HG03175 (cell line): ENCODE measurements at regions not wholly inside any gene's neighbourhood (a gene's known extent, or its start where the extent isn't known, plus 50 kb on each side); places are given as distances from the start of the nearest gene placed in this dataset.
"Not testable (repeated sequence)": the region's sequence is repeated elsewhere in the genome, so short reads cannot be mapped to it uniquely, and the experiment has no call there.

Source experiments
- ATAC-seq: cut with Tn5 transposase; IDR thresholded peaks from one replicate; pipeline ENCODE4 v1.9.1; 2021; ENCODE audit warnings: mild to moderate bottlenecking, moderate library complexity; ENCODE audit not compliant: unreplicated experiment

DNA sequence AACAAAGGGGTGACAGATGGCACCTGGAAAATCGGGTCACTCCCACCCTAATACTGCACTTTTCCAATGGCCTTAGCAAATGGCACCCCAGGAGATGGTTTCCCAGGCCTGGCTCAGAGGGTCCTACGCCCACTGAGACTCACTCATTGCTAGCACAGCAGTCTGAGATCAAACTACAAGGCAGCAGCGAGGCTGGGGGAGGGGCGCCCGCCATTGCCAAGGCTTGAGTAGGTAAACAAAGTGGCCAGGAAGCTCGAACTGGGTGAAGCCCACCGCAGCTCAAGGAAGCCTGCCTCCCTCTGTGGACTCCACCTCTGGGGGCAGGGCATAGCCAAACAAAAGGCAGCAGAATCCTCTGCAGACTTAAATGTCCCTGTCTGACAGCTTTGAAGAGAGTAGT lies 467.2 kb downstream of the EPHA7 start:
- ATAC-seq: not testable (repeated sequence)

- no peak for ATAC-seq
These were observed 473.6 kb downstream of the EPHA7 start for GRCh38 chr6:92945799-92946198.

GRCh38 chr6:92944132-92944531 lies 475.2 kb downstream of the EPHA7 start:
- ATAC-seq: no peak

DNA sequence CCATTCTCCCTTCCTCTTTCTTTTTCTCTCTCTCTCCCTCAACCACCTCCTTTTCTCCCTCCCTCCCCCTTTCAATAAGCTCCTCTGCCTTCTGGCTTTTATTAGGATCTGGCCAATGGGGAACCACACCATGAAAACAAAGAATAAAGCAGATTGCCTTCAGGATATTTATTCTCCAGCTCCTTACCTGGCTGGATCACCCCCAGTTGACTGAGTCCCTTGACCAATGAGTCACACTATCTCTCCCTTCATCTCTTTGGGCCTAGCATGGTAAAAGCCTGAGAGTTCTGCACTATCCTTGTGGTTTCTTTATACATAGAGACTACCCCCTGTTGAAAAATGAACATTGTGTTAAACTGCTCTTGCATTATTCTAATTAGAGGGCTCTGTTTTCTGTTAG lies 476.8 kb downstream of the EPHA7 start:
- ATAC-seq: no peak

- ATAC-seq: no peak
These were observed 484.7 kb downstream of the EPHA7 start for GRCh38 chr6:92934625-92935024.

DNA sequence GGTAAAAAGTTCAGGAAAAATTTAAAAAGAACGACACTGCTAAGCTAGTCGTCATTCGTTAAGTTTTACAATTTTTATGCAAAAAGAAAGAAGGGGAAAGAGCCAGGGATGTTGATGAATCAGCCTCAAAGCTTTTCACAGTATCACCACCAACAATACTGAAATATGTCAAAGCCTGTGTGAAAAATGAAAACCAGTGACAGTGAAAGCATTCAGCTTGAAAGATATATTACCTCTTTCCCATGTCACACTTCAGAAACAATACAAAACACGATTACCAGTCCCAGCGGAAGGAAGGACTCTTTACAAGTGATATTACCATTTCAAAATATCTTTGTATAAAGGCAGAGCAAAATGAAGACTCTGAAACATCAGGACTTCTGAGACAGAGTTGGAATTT lies 489.2 kb downstream of the EPHA7 start:
- no peak for ATAC-seq

DNA sequence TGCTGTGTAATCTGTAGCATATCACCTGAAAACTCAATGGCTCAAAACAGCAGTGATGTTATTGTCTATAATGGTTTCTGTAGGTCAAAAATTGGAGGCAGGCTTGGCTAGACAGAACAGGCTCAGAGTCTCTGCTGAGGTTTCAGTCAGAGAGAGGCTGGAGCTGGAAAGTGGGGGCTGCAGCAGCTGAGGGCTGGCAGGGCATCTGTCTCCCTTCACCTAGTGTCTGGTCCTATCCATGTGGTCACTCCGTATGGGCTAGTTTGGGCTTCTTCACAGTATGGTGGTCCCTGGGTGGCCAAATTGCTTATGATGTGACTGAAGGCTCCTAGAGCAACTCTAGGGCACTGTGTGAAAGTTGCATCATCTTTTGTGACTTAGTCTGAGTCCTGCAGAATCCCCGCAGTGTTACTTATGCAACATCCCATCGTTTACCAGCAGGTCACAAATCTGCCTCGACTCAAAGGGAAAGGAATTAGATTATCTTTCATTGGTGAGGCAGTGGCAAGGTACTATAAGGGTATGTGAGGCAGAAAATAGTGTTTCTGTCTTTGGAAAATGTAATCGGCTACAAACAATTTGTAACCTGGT lies 497.0 kb downstream of the EPHA7 start:
- ATAC-seq: no peak

DNA sequence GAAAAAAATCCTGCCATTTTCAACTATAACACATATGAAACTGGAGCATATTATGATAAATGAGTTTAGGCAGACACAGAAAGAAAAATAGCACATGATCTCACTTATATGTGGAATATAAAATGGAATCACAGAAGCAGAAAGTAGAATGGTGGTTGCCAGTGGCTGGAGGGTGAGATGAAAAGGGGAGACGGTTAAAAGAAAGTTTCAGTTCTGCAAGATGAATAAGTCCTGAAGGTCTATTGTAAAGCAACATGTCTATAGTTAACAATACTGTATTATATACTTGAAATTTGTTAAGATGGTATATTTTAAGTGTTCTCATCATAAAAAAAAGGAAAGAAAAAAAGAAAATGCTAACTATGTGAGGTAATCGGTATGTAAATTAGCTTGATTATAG lies 503.9 kb downstream of the EPHA7 start:
- no peak for ATAC-seq

DNA sequence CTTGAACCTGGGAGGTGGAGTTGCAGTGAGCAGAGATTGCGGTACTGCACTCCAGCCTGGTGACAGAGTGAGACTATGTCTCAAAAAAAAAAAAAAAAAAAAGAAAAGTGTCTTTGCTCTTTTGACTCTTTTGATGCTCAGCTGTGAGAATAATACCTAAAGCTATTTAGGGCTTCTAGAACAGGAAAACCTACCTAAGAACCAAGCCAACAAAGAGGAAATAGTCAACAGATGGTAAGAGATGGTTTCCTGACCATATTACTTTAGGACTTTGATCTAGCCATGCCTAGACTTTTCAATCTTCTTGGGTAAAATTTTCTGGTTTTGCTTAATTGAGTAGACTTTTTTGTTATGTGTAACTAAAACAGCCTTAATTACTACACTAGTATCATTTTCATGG lies 508.1 kb downstream of the EPHA7 start:
- no peak for ATAC-seq

DNA sequence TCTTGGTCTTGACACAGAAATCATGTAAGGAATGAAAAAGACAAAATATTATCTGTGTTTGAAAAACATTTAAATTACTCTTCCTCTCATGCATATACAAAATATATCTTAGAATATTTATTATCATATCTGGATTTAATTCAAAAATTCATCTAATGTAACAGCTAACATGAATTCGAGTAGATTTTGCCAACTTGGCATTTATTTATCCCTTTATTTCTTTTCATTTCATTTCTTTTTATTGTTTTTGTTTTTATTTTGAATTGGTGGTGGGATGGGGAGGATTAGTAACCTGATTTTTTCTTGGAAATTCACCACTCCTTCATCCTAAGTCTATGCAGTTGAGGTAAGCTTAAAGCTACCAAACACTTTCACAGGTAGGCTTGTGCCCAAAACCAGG lies 508.7 kb downstream of the EPHA7 start:
- no peak for ATAC-seq

- ATAC-seq: no peak
These were observed 513.0 kb downstream of the EPHA7 start for GRCh38 chr6:92906385-92906784.

- no peak for ATAC-seq
These were observed 525.6 kb downstream of the EPHA7 start for GRCh38 chr6:92893741-92894140.

DNA sequence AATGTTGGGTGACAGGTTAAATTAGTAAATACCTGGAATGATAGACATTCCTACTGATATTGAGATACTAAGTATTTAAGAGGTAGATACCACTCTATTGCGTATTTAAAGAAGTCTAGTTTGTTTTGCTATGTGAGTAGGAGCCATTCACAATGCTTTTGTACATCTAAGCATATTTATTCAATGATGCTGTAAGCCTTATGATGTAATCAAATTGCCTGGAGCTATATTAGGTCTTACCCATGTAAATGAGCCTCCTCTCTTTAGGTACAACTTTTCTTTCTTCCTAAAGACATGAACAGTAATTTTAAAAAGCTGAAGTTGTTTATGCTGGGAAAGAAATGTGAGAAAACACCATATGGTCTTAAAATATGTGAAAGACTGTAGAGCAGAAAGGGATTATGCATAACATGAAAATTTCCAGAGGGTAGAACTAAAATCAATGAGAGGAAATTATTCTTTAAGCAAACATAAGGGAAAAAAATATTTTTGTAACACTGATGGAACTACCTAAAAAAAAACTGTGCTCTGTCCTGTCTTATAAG lies 526.7 kb downstream of the EPHA7 start:
- no peak for ATAC-seq

DNA sequence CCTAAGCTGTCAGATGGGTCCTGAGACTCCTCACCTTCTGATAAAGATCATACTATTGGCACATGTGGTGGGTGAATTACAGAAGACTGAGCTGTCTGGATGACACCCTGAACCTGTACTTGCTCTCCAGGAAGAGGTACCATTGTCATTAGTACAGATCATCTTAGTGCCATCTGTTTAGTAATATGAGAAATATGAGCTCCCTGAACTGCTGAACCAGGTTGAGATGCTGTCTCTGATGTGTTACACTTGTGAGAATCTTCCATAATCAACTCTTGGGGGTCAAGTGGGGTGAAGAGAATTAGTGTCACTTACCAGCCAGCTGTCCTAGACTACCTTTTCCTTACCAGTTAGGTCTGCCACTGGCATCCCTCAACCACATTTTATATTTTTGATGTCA lies 531.0 kb downstream of the EPHA7 start:
- no peak for ATAC-seq

- ATAC-seq: no peak
These were observed 531.5 kb downstream of the EPHA7 start for GRCh38 chr6:92887871-92888270.

DNA sequence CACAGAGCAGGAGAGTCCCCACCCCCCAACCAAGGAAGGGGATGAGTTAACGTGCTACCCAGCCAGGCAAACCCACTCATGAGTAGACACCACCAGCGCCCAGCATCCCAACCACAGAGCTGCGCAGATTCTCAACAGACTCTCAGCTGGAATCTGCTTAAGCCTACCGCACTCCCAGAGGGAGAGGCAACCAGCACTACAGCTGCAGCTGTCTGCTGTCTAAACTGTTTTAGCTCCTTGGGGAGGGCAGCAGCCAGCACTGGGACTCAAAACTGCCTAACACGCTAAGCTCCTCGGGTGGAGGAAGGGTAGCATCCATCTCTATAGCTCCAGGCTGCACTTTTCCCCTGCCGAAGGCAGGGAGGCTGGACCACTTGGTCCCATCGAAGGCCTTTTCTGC lies 539.8 kb downstream of the EPHA7 start:
- no peak for ATAC-seq

- ATAC-seq: no peak
These were observed 554.3 kb downstream of the EPHA7 start for GRCh38 chr6:92864966-92865555.

GRCh38 chr6:92849636-92850035 lies 569.7 kb downstream of the EPHA7 start:
- ATAC-seq: no peak

GRCh38 chr6:92848901-92849300 lies 570.5 kb downstream of the EPHA7 start:
- no peak for ATAC-seq

DNA sequence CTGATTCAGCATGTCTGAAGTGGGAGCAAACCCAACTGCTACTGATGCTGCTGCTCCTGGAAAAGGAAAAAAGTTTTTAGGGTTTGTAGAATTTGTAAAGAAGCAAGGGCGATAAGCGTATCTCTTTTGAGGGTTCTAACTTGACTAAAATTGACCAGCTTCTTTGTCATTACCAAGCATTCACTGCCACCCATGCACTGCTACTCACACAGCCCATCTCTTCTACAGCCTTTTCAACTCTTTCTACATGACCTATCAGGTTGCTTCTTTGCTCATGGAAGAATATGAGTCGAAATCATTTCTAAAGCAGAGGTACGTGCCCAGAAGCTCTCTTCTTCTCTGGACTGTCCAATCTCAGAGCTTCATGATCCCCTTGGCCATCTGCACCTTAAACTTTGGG lies 570.9 kb downstream of the EPHA7 start:
- ATAC-seq: no peak

- no peak for ATAC-seq
These were observed 571.4 kb downstream of the EPHA7 start for GRCh38 chr6:92847988-92848387.

GRCh38 chr6:92840246-92840930 lies 579.0 kb downstream of the EPHA7 start:
- ATAC-seq: no peak
